HTR-8/SVneo (cell line): ENCODE measurements at regions not wholly inside any gene's neighbourhood (a gene's known extent, or its start where the extent isn't known, plus 50 kb on each side); places are given as distances from the start of the nearest gene placed in this dataset.

Source experiments
- DNase-seq: peaks from one replicate; pipeline ENCODE4 v3.0.0; 2011; ENCODE audit warnings: low spot score, mixed read lengths; ENCODE audit not compliant: insufficient read length
- FAIRE-seq: peaks from 2 replicates; lab custom pipeline; 2011; peaks lifted over from hg19 to GRCh38; lab: Jason Lieb, UNC

DNA sequence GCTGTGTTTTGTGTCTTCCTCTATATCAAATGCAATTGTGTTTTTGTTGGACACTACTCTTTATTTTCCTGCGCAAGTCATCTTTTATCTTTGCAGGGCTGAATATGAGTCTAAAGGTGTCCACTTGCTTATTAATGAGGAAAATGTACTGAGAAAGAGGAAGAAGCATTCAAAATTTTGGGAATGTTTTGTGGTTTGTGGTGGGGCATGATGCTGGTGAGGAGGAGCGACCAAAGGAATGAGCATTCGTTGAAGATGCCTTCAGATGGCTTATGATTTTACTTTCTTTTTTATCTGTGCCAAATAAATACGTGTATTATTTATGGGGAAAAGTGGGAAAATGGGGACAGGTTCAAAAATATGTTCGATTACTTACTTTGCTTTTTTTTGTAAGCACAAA lies 63.9 kb upstream of the SMIM21 start:
- FAIRE-seq (no peak), DNase-seq (no peak)

DNA sequence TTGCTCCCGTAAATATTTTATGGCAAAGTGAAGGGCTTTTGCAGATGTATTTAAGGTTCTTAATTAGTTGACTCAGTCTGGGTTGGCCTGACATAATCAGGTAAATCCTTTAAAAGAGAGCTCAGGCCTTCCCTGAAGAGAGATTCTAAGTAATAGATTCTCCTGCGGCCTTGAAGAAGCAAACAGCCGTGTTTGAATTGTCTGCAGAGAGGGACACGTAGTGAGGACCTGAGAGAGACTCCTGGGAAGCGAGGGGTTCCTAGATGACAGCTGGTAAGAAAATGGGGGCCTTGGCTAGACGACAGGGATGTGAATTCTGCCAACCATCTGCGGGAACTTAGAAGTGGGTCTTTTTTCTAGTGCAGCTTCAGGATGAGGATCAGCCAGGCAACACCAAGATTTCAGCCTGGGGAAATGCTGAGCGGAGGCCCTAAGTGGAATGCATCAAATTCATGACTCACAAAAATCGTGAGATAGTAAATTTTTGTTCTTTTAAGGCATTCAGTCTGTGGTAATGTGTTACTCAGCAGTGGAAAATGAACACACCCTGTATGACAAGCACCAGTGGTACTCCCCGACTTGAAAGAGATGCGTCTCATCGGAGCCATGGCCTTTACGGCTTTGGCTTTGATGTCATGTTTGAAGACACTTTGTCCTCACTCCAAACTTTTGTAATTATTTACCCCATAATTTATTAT lies 62.1 kb upstream of the SMIM21 start:
- FAIRE-seq: no peak

DNA sequence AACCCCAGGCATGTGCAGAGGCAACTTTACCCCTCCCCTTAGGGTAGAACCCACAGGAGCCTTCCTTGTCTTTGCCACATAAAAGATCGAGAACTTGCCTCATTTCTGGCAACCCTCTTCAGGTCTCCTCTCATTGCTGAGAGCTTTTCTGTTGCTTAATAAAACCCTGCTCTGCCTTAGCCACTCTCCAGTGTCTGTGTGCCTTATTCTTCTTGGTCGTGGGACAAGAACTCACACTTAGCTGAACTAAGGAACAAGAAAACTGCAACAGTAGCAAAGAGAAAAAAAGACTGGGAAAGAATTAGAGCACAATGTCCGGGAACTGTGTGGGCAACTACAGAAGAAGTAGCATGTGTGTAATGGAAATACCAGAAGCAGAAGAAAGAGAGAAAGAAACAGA lies 56.2 kb upstream of the SMIM21 start:
- no peak for FAIRE-seq
- DNase-seq: no peak

More for the DNA sequence above, 62.1 kb upstream of the SMIM21 start:
- peak; percentile 20 for DNase-seq

DNA sequence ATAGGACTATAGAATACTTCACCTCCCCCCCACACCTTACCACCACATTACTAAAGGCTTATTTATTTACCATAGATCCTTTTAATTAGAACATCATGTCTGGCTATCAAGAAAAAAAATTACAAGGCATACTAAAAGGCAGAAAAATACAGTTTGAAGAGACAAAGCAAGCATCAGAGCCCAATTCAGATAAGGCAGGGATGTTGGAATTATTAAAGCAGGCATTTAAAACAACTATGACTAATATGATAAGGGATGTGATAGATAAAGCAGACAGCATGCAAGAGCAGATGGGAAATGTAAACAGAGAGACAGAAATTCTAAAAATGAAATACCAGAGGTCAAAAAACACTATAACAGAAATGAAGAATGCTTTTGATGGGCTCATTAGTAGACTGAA lies 55.4 kb upstream of the SMIM21 start:
- FAIRE-seq (no peak), DNase-seq (no peak)

DNA sequence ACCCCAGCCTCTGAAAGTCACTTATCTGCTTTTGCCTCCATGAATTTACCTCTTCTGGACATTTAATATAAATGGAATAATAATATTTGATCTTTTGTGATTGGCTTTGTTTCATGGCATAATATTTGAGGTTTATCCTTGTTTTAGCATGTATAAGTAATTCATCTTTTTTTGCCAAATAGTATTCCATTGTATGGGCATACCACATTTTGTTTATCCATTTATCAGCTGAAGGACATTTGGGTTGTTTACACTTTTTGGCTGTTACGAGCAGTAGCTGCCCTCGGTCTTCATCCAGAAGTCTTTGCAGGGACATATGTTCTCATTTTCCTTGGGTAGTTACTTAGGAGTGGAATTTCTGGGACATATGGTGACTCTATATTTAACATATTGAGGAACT lies 53.0 kb upstream of the SMIM21 start:
- DNase-seq (no peak), FAIRE-seq (no peak)

DNA sequence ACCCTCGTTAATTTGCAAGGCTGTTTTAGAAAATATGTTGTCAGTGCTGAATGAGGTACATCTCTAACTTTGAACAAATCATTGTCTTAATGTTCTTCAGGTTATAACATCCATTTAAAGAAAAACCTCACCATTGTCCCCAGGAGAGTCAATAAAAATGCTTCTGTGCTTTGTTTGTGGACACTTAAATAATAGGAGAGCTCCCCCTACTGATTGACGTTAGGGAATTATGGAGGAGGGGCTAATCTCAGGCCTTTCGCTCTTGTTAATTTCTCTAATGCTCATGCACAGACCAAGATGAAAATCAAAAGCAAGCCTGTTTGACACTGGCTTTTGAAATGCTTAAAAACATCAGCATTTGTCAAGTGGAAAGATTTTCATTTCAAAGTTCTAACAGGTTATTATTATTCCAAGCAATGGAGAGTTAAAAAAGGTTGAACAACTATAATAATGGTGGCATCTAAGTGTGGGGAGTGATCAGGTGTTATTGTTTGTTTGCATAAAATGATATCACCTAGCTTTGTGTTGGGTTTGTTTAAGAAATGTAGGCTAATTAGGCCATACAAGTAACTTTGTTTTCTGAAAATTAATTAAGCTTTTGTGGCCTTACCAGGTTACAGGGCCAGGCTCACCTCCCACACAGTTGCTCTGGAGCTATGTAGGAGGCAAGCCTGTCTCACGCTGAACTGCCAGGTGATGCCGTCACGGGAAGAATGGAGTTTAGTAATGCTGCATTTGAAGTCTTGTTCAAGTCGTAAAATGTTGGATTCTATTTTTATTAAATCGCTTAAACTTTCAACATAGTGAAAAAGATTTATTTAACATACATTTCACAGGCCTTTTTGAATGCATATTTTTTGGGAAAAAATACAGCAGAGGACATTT lies 51.7 kb upstream of the SMIM21 start:
- DNase-seq (peak; percentile 22), FAIRE-seq (no peak)

DNA sequence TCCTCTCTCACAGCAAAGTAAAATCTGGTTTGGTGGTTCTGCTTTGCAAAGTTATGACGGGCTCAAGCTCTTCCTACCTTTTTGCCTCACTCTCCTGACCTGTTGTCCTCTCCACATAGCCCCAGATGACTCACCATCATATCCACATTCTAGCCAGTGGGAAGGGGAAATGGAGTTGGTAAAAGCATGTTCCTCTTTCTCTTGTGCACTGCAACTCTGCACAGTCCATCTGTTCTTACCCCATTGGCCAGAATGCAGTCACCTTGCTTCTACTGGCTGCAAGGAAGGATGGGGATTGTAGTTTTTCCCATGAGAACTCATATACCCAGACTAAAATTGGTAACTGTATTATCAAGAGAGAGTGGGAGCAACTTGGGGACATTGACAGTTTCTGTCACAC lies 50.4 kb upstream of the SMIM21 start:
- FAIRE-seq (no peak), DNase-seq (no peak)
